ENCODE measurements at regions not wholly inside any gene's neighbourhood (a gene's known extent, or its start where the extent isn't known, plus 50 kb on each side); places are given as distances from the start of the nearest gene placed in this dataset.
A peak's percentile ranks its signal among the peaks of the same experiment; 100 is the strongest.
"Not testable (repeated sequence)": the region's sequence is repeated elsewhere in the genome, so short reads cannot be mapped to it uniquely, and the experiment has no call there.

DNA sequence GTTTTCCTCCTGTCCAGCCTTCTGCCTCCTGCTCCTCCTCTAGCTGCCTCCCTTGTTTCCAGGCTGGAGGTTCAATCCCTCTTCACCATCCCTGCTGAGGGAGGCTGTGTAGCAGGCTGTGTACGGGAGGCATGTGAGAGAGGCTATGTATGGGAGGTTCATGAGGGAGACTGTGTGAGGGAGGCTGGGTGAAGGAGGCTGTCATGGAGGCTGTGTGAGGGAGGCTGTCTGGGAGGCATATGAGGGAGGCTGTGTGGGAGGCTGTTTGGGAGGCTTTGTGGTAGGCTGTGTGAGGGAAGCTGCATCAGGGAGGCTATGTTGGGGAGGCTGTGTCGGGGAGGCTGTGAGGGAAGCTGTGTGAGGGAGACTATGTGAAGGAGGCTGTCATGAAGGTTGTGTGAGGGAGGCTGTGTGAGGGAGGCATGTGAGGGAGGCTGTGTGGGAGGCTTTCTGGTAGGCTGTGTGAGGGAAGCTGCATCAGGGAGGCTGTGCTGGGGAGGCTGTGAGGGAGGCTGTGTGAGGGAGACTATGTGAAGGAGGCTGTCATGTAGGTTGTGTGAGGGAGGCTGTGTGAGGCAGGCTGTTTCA is 123.7 kb upstream of the RNF32 start:
- no peak for DNase-seq (ENCODE audit: low read depth)

GRCh38 chr7:156515911-156516790 is 124.4 kb upstream of the RNF32 start:
- no peak for DNase-seq (ENCODE audit: low read depth)

GRCh38 chr7:156514851-156515250 is 125.7 kb upstream of the RNF32 start:
- DNase-seq (ENCODE audit: low read depth), result no peak

- DNase-seq (ENCODE audit: low read depth), result no peak
These were observed 129.1 kb upstream of the RNF32 start for GRCh38 chr7:156511426-156511825.

DNA sequence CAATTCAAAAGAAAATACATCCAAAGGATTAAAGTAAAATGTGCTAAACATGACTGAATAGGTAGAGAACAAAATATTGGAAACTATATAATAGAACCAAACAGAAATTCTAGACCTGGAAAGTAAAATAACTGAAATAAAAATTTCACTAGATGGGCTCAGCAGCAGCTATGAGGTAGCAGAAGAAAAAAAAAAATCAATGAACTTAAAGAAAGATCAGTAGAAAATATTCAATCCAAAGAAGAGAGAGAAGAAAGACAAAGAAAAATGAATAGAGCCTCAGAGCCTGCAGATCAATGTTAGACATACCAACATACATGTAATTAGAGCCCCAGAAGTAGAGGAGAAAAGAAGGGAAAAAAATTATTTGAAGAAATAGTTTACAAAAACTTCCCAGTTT is 129.6 kb upstream of the RNF32 start:
- no peak for DNase-seq (ENCODE audit: low read depth)

DNA sequence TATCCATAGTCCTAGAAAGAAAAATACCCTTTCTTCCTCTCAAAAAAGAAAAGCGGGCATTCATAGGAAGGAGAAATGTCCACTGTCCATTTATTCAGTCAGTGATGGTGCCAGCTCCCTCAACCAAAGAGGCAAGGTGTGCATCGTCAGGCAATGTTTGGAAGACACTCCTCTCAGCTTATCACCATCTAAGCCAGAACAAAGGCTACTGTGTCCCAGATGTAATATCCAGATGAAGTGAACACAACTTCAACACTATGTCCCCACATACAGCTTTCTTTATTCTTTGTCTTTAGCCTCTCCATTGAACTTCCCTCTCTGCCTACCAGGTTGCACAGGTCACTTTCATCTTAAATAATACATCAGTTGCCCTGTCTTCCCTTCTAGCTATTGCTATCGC is 131.4 kb upstream of the RNF32 start:
- DNase-seq (ENCODE audit: low read depth), result no peak

- DNase-seq (ENCODE audit: low read depth), result no peak
These were observed 134.7 kb upstream of the RNF32 start for GRCh38 chr7:156505876-156506275.

DNA sequence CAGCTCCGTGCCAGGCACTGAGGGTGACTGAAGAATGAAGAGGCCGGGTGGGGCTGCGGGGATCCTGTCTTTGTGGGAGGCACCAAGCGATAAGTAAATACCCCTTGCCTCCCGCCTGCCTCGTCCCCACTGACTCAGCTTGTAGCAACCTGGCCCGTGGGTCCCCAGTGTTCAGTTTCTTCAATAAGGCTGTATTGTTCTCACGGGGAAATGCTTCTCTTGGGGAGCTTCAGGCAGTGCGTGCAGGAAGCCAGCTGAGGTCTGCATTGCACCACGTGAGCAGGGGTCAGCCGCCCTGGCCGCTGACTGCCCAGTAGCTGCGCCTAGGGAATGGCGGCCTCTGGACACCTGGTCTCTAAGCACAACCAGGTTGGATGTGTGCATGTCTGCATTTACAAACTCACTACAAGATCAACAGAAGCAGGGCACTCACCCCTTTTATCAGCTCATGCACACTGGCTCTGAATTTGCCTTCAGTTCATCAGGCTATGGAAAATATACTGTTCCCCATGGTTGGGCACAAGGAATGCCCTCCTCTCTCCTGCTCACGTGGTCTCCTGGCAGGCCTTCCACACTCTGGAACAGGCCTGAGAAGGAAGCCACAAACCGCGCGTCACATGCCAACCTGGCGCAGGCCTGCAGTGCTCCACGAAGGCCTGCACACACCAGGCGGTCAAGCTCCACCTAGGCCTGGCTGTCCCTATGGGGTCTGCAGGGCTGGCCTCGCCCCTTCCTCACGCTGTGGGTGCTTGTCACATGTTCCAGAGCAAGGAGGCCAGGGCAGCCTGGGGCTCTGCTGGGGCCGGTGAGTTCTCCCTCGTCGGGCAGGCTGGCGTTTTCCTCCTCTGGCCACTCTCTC is 135.7 kb upstream of the RNF32 start:
- DNase-seq (ENCODE audit: low read depth), result no peak

DNA sequence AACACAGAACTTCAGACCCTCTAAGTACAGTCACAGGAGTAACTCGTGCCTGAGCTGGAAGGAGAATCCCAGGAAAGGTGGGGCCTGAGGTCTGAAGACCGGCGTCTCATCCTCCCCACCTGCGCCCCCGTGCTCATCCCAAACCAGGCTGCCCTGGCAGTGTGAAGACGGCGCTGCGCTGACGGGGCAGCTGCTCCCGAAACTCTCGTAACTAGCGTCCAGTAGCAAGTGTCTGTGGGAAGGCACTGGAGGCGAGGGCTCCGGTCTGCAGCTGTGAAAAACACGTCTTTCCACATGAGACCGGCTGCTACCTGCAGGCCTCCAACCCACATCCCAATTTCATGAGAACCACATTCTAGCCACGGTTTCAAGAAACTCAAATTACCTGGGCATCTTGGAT is 136.6 kb upstream of the RNF32 start:
- no peak for DNase-seq (ENCODE audit: low read depth)

GRCh38 chr7:156503196-156503595 is 137.4 kb upstream of the RNF32 start:
- no peak for DNase-seq (ENCODE audit: low read depth)

DNA sequence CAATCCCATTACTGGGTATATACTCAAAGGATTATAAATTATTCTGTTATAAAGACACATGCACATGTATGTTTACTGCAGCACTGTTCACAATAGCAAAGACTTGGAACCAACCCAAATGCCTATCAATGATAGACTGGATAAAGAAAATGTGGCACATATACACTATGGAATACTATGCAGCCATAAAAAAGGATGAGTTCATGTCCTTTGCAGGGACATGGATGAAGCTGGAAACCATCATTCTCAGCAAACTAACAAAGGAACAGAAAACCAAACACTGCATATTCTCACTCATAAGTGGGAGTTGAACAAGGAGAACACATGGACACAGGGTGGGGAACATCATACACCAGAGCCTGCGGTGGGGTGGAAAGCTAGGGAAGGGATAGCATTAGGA is 138.8 kb upstream of the RNF32 start:
- not testable (repeated sequence) for DNase-seq (ENCODE audit: low read depth)

DNA sequence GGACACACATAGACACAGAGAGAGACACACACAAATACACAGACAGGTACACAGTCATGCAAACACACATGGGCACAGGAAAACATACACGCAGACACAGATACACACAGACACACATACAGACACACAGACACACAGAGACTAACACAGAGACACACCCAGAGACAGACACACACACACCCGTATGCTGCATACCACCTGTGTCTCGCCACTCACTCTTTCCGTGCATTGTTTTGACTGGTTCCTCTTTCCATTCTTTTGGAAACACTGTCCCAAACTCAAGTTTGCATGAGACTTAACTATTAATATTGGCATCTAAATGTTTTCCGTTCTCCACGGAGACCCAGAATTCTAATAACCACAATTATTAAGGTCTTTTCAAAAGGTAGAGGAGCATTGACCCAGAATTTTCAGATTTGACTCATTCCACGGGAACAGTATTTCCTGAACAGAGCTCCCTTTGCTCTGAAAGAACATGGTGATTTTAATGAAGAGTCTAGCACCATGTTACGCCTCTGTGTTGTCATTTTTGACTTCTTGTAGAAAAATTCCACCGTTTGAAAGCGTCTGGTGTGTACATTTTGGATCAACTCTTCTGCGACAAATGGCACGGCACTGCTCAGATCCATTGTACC is 141.2 kb upstream of the RNF32 start:
- DNase-seq (ENCODE audit: low read depth), result no peak

DNA sequence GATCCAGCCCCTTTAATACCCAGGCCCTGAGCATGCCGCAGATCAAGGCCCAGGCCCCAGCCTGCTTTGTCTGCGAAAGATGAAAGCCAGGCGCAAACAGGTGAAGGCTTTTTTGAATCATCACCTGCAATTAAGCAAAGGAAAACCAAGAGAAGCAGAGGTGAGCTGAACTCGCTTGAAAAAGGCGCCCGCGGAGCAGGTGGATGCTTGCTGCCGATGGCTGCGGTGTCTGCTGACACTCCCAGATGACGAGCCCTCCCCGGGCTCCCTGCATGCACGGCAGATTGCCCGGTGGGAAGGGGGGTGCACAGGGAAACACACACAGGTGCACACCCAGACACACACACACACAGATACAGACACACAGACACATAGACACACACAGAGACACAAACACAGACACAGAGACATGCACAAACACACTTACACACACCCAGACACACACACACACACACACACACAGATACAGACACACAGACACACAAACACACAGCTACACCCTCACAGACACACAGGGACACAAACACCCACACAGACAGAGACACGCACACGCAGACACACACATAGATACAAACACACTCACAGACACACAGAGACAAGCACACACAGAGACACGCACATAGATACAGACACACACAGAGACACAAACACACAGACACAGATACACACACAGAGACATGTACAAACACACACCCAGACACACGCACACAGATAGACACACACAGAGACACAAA is 142.6 kb upstream of the RNF32 start:
- DNase-seq (ENCODE audit: low read depth), result no peak

DNA sequence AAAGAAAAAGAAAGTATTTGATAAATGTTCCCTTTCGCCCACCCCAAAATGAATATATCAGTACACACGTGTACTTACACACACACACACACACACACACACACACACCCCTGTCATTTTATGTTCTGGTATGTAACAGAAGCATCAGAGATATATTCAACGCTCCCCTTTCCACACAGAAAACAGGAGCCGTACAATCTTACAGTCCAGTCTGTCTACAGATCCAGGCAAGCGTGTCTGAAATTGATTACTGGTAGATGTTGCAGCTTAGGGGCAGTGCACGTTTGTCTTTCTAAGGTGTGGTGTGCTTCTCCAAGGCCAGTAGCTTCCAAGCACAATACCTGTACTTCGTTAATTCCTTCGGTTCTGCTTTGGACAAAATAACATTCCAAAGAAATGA is 143.7 kb upstream of the RNF32 start:
- no peak for DNase-seq (ENCODE audit: low read depth)

GRCh38 chr7:156496363-156496769 is 144.2 kb upstream of the RNF32 start:
- DNase-seq (ENCODE audit: low read depth), result no peak

GRCh38 chr7:156494960-156495359 is 145.6 kb upstream of the RNF32 start:
- DNase-seq (ENCODE audit: low read depth), result no peak

GRCh38 chr7:156493942-156494341 is 146.6 kb upstream of the RNF32 start:
- DNase-seq (ENCODE audit: low read depth), result peak; percentile 47

DNA sequence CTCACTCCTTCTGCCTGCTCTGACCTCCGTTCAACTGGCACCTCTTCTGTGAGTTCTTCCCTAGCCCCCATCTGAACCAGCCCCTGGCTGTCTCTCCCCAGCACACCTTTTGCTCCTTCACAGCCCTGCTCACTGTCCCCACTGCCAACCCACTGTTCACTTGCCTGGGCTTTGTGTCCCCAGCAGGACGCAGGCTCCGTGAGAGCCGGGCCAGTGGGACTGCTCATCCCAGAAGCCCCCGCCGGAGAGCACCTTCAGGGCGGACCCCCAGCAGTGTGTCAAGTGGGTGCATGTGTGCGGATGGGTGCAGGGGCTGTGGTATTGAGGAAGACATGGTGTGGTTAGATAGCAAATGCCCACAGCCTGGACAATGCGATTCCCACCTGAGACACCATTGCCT is 148.4 kb upstream of the RNF32 start:
- no peak for DNase-seq (ENCODE audit: low read depth)

DNA sequence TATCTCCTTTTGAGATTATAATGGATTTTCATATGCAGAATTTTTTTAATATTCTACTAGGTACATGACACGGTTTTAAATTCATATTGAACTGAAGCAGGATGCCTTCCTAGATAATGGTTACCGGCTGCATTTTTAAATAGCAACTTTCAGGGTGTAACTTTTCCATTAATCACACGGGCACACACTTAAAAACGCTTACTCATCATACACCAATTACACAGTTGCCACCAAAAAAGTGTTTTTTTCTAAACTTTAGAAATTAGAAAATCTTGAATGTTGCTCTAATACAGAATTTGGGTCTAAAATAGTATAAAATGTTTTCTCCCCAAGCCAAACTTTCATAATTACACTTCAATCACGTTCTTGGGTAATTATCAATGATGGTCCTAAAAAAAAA is 149.1 kb upstream of the RNF32 start:
- DNase-seq (ENCODE audit: low read depth), result no peak

GRCh38 chr7:156490021-156490800 is 150.4 kb upstream of the RNF32 start:
- DNase-seq (ENCODE audit: low read depth), result no peak
